ENCODE measurements at regions not wholly inside any gene's neighbourhood (a gene's known extent, or its start where the extent isn't known, plus 50 kb on each side); places are given as distances from the start of the nearest gene placed in this dataset.

DNA sequence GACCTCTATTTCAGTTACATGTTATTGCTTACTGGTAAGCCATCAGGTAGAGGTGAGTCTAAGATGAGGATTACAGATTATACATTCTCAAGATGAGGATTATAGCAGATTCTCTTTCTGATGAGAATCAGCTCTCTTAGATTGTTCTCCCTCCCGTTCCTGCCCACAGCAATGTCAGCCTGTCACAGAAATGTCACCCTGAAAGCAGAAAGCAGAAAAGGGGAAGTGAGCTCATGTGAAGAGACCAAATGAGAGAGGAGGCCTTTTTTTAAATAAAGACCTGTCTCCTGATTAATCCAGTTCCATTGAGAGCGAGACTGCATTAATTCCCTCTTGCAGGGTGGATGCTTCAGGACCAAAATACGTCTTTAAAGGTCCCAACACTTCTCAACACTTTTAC, 445.6 kb downstream of the KCTD12 start:
- TF ChIP-seq, protein P1, sequence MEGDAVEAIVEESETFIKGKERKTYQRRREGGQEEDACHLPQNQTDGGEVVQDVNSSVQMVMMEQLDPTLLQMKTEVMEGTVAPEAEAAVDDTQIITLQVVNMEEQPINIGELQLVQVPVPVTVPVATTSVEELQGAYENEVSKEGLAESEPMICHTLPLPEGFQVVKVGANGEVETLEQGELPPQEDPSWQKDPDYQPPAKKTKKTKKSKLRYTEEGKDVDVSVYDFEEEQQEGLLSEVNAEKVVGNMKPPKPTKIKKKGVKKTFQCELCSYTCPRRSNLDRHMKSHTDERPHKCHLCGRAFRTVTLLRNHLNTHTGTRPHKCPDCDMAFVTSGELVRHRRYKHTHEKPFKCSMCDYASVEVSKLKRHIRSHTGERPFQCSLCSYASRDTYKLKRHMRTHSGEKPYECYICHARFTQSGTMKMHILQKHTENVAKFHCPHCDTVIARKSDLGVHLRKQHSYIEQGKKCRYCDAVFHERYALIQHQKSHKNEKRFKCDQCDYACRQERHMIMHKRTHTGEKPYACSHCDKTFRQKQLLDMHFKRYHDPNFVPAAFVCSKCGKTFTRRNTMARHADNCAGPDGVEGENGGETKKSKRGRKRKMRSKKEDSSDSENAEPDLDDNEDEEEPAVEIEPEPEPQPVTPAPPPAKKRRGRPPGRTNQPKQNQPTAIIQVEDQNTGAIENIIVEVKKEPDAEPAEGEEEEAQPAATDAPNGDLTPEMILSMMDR (IDR thresholded peaks at IDR 0.05; ENCODE audit: insufficient read depth, low read depth, low read length): no peak
- TF ChIP-seq EZH2 (IDR thresholded peaks at IDR 0.05; ENCODE audit: insufficient read depth, low read length): no peak
